MM.1S (cell line): ENCODE measurements at regions not wholly inside any gene's neighbourhood (a gene's known extent, or its start where the extent isn't known, plus 50 kb on each side); places are given as distances from the start of the nearest gene placed in this dataset.

Experiments used
- DNase-seq: peaks from one replicate; pipeline ENCODE4 v3.0.0-alpha.2; 2015
- H2AFZ ChIP-seq: fragments of 300-600 bp; sonication (generic); 2 replicates; pipeline ENCODE4 v1.6.0; 2016; ENCODE audit warnings: antibody characterized with exemption, low read length
- H3F3A ChIP-seq: fragments of 300-600 bp; sonication (generic); 2 replicates; pipeline ENCODE4 v1.6.1; 2016; ENCODE audit warnings: mild to moderate bottlenecking, antibody characterized with exemption, low read length, moderate library complexity, mixed read lengths; ENCODE audit not compliant: insufficient read depth
- H3K27ac ChIP-seq: fragments of 300-600 bp; sonication (generic); 2 replicates; pipeline ENCODE4 v1.5.1; 2016; ENCODE audit warnings: mild to moderate bottlenecking, low read length
- H3K27me3 ChIP-seq: fragments of 300-600 bp; sonication (generic); replicated peaks from 2 replicates; pipeline ENCODE4 v1.6.0; 2016; ENCODE audit warnings: low read length; ENCODE audit not compliant: insufficient read depth
- H3K36me3 ChIP-seq: fragments of 300-600 bp; sonication (generic); replicated peaks from 2 replicates; pipeline ENCODE4 v1.6.1; 2016; ENCODE audit warnings: mild to moderate bottlenecking, low read length, mixed read lengths; ENCODE audit not compliant: insufficient read depth
- H3K4me1 ChIP-seq: fragments of 300-600 bp; sonication (generic); 2 replicates; pipeline ENCODE4 v1.6.1; 2016; ENCODE audit warnings: low read length, mixed read lengths
- H3K4me2 ChIP-seq: fragments of 300-600 bp; sonication (generic); 2 replicates; pipeline ENCODE4 v1.6.0; 2016; ENCODE audit warnings: low read depth, low read length
- H3K4me3 ChIP-seq: fragments of 300-600 bp; sonication (generic); 2 replicates; pipeline ENCODE4 v1.5.1; 2016; ENCODE audit warnings: low read length, mixed read lengths
- H3K79me2 ChIP-seq: fragments of 300-600 bp; sonication (generic); 2 replicates; pipeline ENCODE4 v1.6.1; 2016; ENCODE audit warnings: mixed run types, low read length, mixed read lengths
- H3K9ac ChIP-seq: fragments of 300-600 bp; sonication (generic); 2 replicates; pipeline ENCODE4 v1.6.1; 2016; ENCODE audit warnings: low read length, mixed read lengths
- H3K9me2 ChIP-seq: fragments of 300-600 bp; sonication (generic); replicated peaks from 2 replicates; pipeline ENCODE4 v1.6.1; 2016; ENCODE audit warnings: mild to moderate bottlenecking, low read length, mixed read lengths; ENCODE audit not compliant: insufficient read depth
- H3K9me3 ChIP-seq: fragments of 300-600 bp; sonication (generic); replicated peaks from 2 replicates; pipeline ENCODE4 v1.6.1; 2016; ENCODE audit warnings: mild to moderate bottlenecking, low read length, mixed read lengths; ENCODE audit not compliant: insufficient read depth
- H4K20me1 ChIP-seq: fragments of 300-600 bp; sonication (generic); 2 replicates; pipeline ENCODE4 v1.6.1; 2016; ENCODE audit warnings: mild to moderate bottlenecking, low read length, moderate library complexity, mixed read lengths; ENCODE audit not compliant: insufficient read depth
- EZH2 ChIP-seq: fragments of 300-600 bp; sonication (generic); optimal IDR thresholded peaks from 2 replicates; pipeline ENCODE3; 2017; ENCODE audit warnings: low read depth, mild to moderate bottlenecking, antibody characterized with exemption, low read length, mixed read lengths
- EZH2phosphoT487 ChIP-seq: fragments of 300-600 bp; sonication (generic); IDR thresholded peaks from 2 replicates; pipeline ENCODE4 v1.6.1; 2018; ENCODE audit warnings: antibody characterized with exemption, low read length
- TF ChIP-seq, protein P1 (sequence below): fragments of 300-600 bp; sonication (generic); IDR thresholded peaks from 2 replicates; pipeline ENCODE4 v1.5.1; 2016; ENCODE audit warnings: antibody characterized with exemption, low read length, mixed read lengths

DNA sequence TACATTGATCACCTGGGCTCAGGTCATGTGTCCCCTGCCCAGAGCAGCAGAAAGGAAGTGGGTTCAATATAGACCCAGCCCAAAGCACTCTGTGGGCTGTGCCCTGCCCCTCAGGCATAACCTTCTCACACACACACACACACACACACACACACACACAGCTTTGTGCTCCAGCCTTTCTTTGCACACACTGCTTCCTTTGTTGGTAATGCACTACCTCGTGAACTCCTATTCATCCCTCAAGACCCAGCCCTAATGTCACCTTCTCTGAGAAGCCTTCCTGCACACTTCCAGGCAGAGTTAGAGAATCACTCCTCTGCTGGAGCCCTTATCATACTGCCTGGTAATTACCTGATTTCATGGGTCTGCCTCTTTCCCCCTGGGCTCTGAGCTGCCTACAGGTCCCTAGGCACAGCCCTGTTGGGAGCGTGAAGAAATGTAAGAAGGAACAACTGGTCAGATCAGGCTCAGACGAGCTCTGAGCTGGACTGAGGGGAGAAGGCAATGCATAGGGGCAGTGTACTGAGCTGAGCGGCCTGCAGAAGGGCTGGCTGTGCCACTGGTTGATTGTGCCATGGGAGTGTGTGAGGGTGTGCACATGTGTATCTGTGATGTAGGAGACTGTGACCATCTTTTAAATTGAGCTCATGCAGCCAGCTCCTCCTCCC, 210.3 kb downstream of the GLI2 start:
- Histone ChIP-seq H3K4me3 (no peak overlapping the region), H3F3A (no peaks in the 10 kb centered on the region)
- no peak for DNase-seq

DNA sequence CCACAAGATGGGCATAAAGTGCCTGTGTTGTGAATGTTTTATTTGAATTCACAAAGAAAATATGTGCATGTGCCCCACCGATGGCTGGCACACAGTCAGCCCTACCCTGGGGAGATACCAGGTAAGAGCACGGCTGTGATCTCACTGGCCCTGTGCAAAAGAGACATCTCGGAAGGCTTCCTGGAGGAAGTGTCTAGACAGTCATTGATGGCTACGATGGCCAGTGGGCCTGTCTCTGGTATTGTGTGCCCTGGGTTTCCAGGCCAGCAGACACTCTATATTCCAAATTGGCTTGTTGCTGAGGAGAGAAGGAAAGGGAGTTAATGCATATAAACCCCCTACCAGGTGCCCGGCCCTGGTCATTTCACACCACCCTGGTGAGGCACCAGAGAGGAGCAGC, 211.7 kb downstream of the GLI2 start:
- H3K4me3 ChIP-seq, result no peak overlapping the region
- no peaks in the 10 kb centered on the region for H3F3A ChIP-seq
- H4K20me1 ChIP-seq, result no peaks in the 10 kb centered on the region
- no peaks in the 10 kb centered on the region for H3K36me3 ChIP-seq
- H2AFZ ChIP-seq, result no peak overlapping the region
- no peaks in the 10 kb centered on the region for H3K79me2 ChIP-seq
- TF ChIP-seq EZH2phosphoT487, result no peak
- TF ChIP-seq EZH2, result no peak
- TF ChIP-seq, protein P1, sequence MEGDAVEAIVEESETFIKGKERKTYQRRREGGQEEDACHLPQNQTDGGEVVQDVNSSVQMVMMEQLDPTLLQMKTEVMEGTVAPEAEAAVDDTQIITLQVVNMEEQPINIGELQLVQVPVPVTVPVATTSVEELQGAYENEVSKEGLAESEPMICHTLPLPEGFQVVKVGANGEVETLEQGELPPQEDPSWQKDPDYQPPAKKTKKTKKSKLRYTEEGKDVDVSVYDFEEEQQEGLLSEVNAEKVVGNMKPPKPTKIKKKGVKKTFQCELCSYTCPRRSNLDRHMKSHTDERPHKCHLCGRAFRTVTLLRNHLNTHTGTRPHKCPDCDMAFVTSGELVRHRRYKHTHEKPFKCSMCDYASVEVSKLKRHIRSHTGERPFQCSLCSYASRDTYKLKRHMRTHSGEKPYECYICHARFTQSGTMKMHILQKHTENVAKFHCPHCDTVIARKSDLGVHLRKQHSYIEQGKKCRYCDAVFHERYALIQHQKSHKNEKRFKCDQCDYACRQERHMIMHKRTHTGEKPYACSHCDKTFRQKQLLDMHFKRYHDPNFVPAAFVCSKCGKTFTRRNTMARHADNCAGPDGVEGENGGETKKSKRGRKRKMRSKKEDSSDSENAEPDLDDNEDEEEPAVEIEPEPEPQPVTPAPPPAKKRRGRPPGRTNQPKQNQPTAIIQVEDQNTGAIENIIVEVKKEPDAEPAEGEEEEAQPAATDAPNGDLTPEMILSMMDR, result no peak
- H3K27ac ChIP-seq, result no peak overlapping the region
- no peaks in the 10 kb centered on the region for H3K27me3 ChIP-seq
- H3K9me3 ChIP-seq, result no peaks in the 10 kb centered on the region
- no peaks in the 10 kb centered on the region for H3K9me2 ChIP-seq
- H3K4me2 ChIP-seq, result no peak overlapping the region
- no peak for DNase-seq
- no peak overlapping the region for H3K9ac ChIP-seq
- H3K4me1 ChIP-seq, result no peaks in the 10 kb centered on the region

More for the DNA sequence above, 210.3 kb downstream of the GLI2 start:
- Histone ChIP-seq H3K4me2 (no peak overlapping the region), H3K27ac (no peak overlapping the region), H3K36me3 (no peaks in the 10 kb centered on the region), H3K4me1 (no peaks in the 10 kb centered on the region), H3K9me3 (no peaks in the 10 kb centered on the region), H3K79me2 (no peaks in the 10 kb centered on the region), H2AFZ (no peak overlapping the region), H3K27me3 (no peaks in the 10 kb centered on the region), H3K9me2 (no peaks in the 10 kb centered on the region), H4K20me1 (no peaks in the 10 kb centered on the region), H3K9ac (no peak overlapping the region)
- TF ChIP-seq EZH2phosphoT487 (no peak), EZH2 (no peak)
- TF ChIP-seq, protein P1, result no peak

DNA sequence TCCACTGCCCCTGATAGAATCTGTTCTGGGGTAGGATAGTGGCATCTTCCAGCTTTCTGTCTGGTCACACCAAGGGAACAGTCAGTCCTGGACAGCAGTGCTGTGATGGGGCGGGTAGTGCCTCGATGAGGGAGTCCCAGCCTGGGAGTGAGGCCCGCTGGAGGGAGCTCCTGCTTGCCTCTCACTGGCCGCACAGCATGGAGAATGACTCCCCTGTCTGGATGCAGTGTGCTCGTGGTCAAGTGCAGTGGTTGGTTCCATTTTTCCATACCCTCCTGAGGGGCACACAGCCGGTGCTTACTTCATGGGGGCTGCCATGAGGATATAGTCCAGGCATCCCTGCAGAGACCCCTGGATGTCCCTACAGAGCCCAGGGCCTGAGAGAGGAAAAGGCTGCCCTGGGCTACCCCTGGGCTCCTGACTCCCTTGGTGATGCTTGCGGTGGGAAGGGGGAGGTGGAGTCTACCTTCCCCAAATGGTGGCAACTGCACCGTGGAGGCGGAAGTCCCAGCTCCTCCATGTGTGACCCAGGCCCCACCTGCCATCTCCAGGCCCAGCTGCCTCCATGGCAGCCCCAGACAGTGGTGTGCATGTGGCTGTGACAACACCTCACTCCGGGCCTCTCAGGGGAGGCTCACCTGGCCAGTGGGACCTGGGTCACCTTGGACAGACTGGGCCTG, 212.5 kb downstream of the GLI2 start:
- Histone ChIP-seq H3F3A (no peaks in the 10 kb centered on the region), H3K4me1 (no peaks in the 10 kb centered on the region), H3K9me3 (no peaks in the 10 kb centered on the region), H2AFZ (no peak overlapping the region), H3K4me2 (no peak overlapping the region), H3K27me3 (no peaks in the 10 kb centered on the region), H3K4me3 (no peak overlapping the region), H3K9me2 (no peaks in the 10 kb centered on the region), H3K36me3 (no peaks in the 10 kb centered on the region), H3K27ac (no peak overlapping the region), H3K79me2 (no peaks in the 10 kb centered on the region), H3K9ac (no peak overlapping the region), H4K20me1 (no peaks in the 10 kb centered on the region)
- DNase-seq, result no peak
- TF ChIP-seq, protein P1, result no peak
- TF ChIP-seq EZH2phosphoT487, result no peak
